Neuronal stem cell (in vitro differentiated cells): ENCODE measurements at regions not wholly inside any gene's neighbourhood (a gene's known extent, or its start where the extent isn't known, plus 50 kb on each side); places are given as distances from the start of the nearest gene placed in this dataset.

Experiments
- DNase-seq: peaks from one replicate; pipeline ENCODE4 v3.0.0-alpha.2; 2013; ENCODE audit warnings: low spot score
- H2AFZ ChIP-seq: one replicate; pipeline ENCODE4 v1.6.1; 2013; ENCODE audit warnings: mild to moderate bottlenecking, low read length, inconsistent platforms
- H2AK5ac ChIP-seq: 2 replicates; pipeline ENCODE4 v1.6.1; 2013; ENCODE audit warnings: low read depth, mild to moderate bottlenecking, inconsistent platforms, low read length, moderate library complexity, mixed read lengths
- H2BK120ac ChIP-seq: 2 replicates; pipeline ENCODE4 v1.6.1; 2013; ENCODE audit warnings: low read depth, mild to moderate bottlenecking, inconsistent platforms, low read length, moderate library complexity, mixed read lengths
- H2BK12ac ChIP-seq: one replicate; pipeline ENCODE4 v1.6.1; 2013; ENCODE audit warnings: low read length, inconsistent platforms
- H2BK15ac ChIP-seq: 2 replicates; pipeline ENCODE4 v1.6.1; 2013; ENCODE audit warnings: mild to moderate bottlenecking, low read length, inconsistent platforms, mixed read lengths
- H2BK5ac ChIP-seq: one replicate; pipeline ENCODE4 v1.6.1; 2013; ENCODE audit warnings: inconsistent platforms, mild to moderate bottlenecking, low read length, moderate library complexity
- H3K14ac ChIP-seq: one replicate; pipeline ENCODE4 v1.6.1; 2013; ENCODE audit warnings: low read length, inconsistent platforms
- H3K18ac ChIP-seq: 2 replicates; pipeline ENCODE4 v1.6.1; 2013; ENCODE audit warnings: low read length, inconsistent platforms
- H3K23ac ChIP-seq: 2 replicates; pipeline ENCODE4 v1.6.1; 2013; ENCODE audit warnings: low read depth, mild to moderate bottlenecking, mixed read lengths, low read length, inconsistent platforms; ENCODE audit not compliant: poor library complexity
- H3K27ac ChIP-seq: replicated peaks from 3 replicates; pipeline ENCODE4 v1.5.1; 2013; ENCODE audit warnings: low read length, inconsistent platforms
- H3K27me3 ChIP-seq, 3 experiments: 2 replicates each; pipeline ENCODE4 v1.6.1; 2013; ENCODE audit warnings: low read length in 3 of 3, mild to moderate bottlenecking in 2 of 3, inconsistent platforms in 1 of 3, low read depth in 1 of 3, mixed read lengths in 1 of 3, moderate library complexity in 1 of 3; ENCODE audit not compliant: control insufficient read depth in 3 of 3, insufficient read depth in 3 of 3
- H3K36me3 ChIP-seq, 2 donors: replicated peaks in 1 of 2; 2 replicates each; pipeline ENCODE4 v1.6.1; 2013; ENCODE audit warnings: low read length in 2 of 2; ENCODE audit not compliant: control insufficient read depth in 2 of 2, insufficient read depth in 2 of 2
- H3K4ac ChIP-seq: 2 replicates; pipeline ENCODE4 v1.6.1; 2013; ENCODE audit warnings: inconsistent platforms, mild to moderate bottlenecking, low read length, moderate library complexity
- H3K4me1 ChIP-seq, 2 donors: 1 replicate in 1 of 2; 2 replicates in 1 of 2; pipeline ENCODE4 v1.6.1; 2013; ENCODE audit warnings: low read length in 2 of 2, low read depth in 1 of 2; ENCODE audit not compliant: control insufficient read depth in 2 of 2, insufficient read depth in 1 of 2
- H3K4me2 ChIP-seq: one replicate; pipeline ENCODE4 v1.6.1; 2013; ENCODE audit warnings: mild to moderate bottlenecking, low read length, inconsistent platforms; ENCODE audit not compliant: insufficient read depth, poor library complexity, severe bottlenecking
- H3K4me3 ChIP-seq, 2 donors: 2 replicates each; pipeline ENCODE4 v1.5.1; 2013; ENCODE audit warnings: low read length in 2 of 2, mild to moderate bottlenecking in 2 of 2, inconsistent platforms in 1 of 2, moderate library complexity in 1 of 2
- H3K79me1 ChIP-seq: one replicate; pipeline ENCODE4 v1.6.1; 2013; ENCODE audit warnings: low read depth, mild to moderate bottlenecking, inconsistent platforms, low read length, moderate library complexity
- H3K9ac ChIP-seq: one replicate; pipeline ENCODE4 v1.6.1; 2013; ENCODE audit warnings: mild to moderate bottlenecking, low read depth, low read length, inconsistent platforms; ENCODE audit not compliant: poor library complexity
- H3K9me3 ChIP-seq, 2 donors: replicated peaks in 1 of 2; 2 replicates each; pipeline versions ENCODE3 to v1.6.1; 2013; ENCODE audit warnings: low read length in 2 of 2, mild to moderate bottlenecking in 2 of 2, inconsistent platforms in 1 of 2, low read depth in 1 of 2, mixed read lengths in 1 of 2, moderate library complexity in 1 of 2; ENCODE audit not compliant: control insufficient read depth in 2 of 2, insufficient read depth in 1 of 2
- H4K8ac ChIP-seq: one replicate; pipeline ENCODE4 v1.6.1; 2013; ENCODE audit warnings: low read depth, mild to moderate bottlenecking, inconsistent platforms, low read length, moderate library complexity
- H4K91ac ChIP-seq: one replicate; pipeline ENCODE4 v1.6.1; 2013; ENCODE audit warnings: low read length, low read depth, mild to moderate bottlenecking, inconsistent platforms; ENCODE audit not compliant: poor library complexity
- whole genome bisulfite sequencing, 2 donors: extraction: QIAGEN DNeasy Blood & Tissue Kit; methylation state at CpG; one replicate each; pipeline ENCODE4 v1.1.7; 2013; ENCODE audit warnings: missing lambda C conversion rate in 2 of 2, mixed read lengths in 1 of 2; ENCODE audit not compliant: insufficient read length in 2 of 2, insufficient replicate concordance in 1 of 2; ENCODE audit errors: extremely low coverage in 2 of 2; 5-methylcytosine and 5-hydroxymethylcytosine counted together

DNA sequence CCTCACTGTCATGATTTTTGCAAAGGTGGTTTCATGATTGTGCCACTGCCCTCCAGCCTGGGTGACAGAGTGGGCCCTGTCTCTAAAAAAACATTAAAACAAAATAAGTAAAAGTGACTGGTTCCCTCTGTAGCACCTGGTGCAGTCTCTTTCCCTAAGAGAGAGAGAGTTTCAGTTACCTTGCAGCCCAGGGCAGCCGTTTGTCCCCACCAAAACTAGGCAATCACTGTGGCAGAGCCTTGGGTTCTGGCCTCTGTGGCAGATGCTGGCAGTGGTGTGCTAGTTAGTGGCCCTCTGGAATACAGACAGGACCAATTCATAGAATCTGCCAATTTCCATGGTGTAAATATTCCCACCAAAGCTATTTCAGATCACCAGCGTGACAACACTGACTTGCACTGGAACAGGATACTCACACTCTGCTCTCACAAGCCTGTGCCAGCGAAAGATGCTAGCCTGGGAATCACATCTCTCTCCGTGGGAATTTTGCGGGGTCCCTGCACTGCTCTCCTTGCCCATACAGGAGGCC is 108.7 kb downstream of the TLR5 start:
- Histone ChIP-seq H4K8ac (no peak overlapping the region), H3K4me1 (peaks cover 4 to 10% of the 10 kb centered on the region in 2 donors), H3K9ac (no peak overlapping the region), H2BK120ac (no peak overlapping the region), H3K4ac (no peak overlapping the region), H3K14ac (no peak overlapping the region), H2AFZ (no peak overlapping the region), H3K36me3 (no peaks in the 10 kb centered on the region), H3K27ac (no peak overlapping the region), H3K23ac (no peak overlapping the region), H2BK15ac (no peak overlapping the region), H3K79me1 (no peaks in the 10 kb centered on the region), H4K91ac (no peak overlapping the region), H3K18ac (peak overlapping the region; percentile 32), H3K4me2 (no peak overlapping the region), H3K27me3 (peaks cover 0 to 11% (median 2%) of the 10 kb centered on the region in 3 experiments), H3K9me3 (no peaks in the 10 kb centered on the region), H3K4me3 (no peak overlapping the region), H2AK5ac (no peak overlapping the region), H2BK5ac (no peak overlapping the region), H2BK12ac (no peak overlapping the region)
- no CpG with 5 or more reads among the region's 5 CpGs for WGBS, 2 donors
- DNase-seq: no peak

GRCh38 chr1:223035724-223036478 is 107.1 kb downstream of the TLR5 start:
- Histone ChIP-seq H2AFZ (no peak overlapping the region), H2BK15ac (no peak overlapping the region), H3K27ac (no peak overlapping the region), H3K4me1 (peaks cover 0 to 5% of the 10 kb centered on the region in 2 donors), H3K36me3 (no peaks in the 10 kb centered on the region), H3K4me3 (no peak overlapping the region), H3K18ac (no peak overlapping the region), H3K9ac (no peak overlapping the region), H3K79me1 (no peaks in the 10 kb centered on the region), H3K23ac (no peak overlapping the region), H3K27me3 (peaks cover 0 to 11% (median 2%) of the 10 kb centered on the region in 3 experiments), H4K91ac (no peak overlapping the region), H2BK5ac (no peak overlapping the region), H3K14ac (no peak overlapping the region), H2BK120ac (no peak overlapping the region), H3K9me3 (no peaks in the 10 kb centered on the region), H2BK12ac (no peak overlapping the region), H2AK5ac (no peak overlapping the region), H4K8ac (no peak overlapping the region), H3K4ac (no peak overlapping the region), H3K4me2 (no peak overlapping the region)
- DNase-seq: no peak
- no CpG with 5 or more reads among the region's 11 CpGs for WGBS, 2 donors

GRCh38 chr1:223036479-223036845 is 106.6 kb downstream of the TLR5 start:
- Histone ChIP-seq H2BK5ac (no peak overlapping the region), H2BK15ac (no peak overlapping the region), H3K36me3 (no peaks in the 10 kb centered on the region), H3K4me1 (peaks cover 0 to 3% of the 10 kb centered on the region in 2 donors), H3K14ac (no peak overlapping the region), H3K27me3 (peaks cover 0 to 11% (median 2%) of the 10 kb centered on the region in 3 experiments), H2BK120ac (no peak overlapping the region), H3K9ac (no peak overlapping the region), H3K4ac (no peak overlapping the region), H3K4me3 (no peak overlapping the region), H3K27ac (no peak overlapping the region), H2BK12ac (no peak overlapping the region), H3K18ac (peak overlapping the region; percentile 27), H2AFZ (no peak overlapping the region), H3K4me2 (no peak overlapping the region), H4K8ac (no peak overlapping the region), H3K9me3 (no peaks in the 10 kb centered on the region), H3K23ac (no peak overlapping the region), H2AK5ac (no peak overlapping the region), H3K79me1 (no peaks in the 10 kb centered on the region), H4K91ac (no peak overlapping the region)
- no CpG with 5 or more reads among the region's 6 CpGs for WGBS, 2 donors
- no peak for DNase-seq

DNA sequence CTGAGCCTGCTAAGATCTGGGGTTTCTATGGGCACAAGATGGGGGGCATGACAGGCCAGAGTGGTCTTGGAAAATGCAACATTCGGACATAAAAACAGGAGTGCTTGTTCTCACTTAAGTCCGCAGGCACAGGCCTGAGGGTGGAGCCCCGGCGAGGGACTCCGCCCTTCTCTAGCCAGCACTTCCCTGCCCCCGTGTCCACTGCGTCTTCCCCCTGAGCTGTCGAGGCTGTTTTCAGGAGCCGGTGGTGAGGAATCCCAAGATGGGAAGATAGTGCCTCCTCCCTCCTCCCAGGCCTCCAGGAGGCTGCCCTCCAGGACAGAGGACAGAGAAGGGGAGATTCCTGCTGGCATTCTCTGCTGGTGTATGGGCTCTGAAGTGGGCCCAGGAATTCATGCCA is 105.2 kb downstream of the TLR5 start:
- no peak overlapping the region for H3K23ac ChIP-seq
- H3K79me1 ChIP-seq: no peaks in the 10 kb centered on the region
- no peak overlapping the region for H4K91ac ChIP-seq
- peak overlapping the region; percentile 29 for H2BK5ac ChIP-seq
- H3K14ac ChIP-seq: no peak overlapping the region
- no peak overlapping the region for H2AFZ ChIP-seq
- no peak overlapping the region for H3K4me3 ChIP-seq
- H3K4me2 ChIP-seq: no peak overlapping the region
- peaks cover 0 to 8% (median 0%) of the 10 kb centered on the region in 3 experiments for H3K27me3 ChIP-seq
- no CpG with 5 or more reads among the region's 9 CpGs for WGBS, 2 donors
- H2AK5ac ChIP-seq: no peak overlapping the region
- peak overlapping the region; percentile 72 for H3K18ac ChIP-seq
- H3K36me3 ChIP-seq: no peaks in the 10 kb centered on the region
- no peak overlapping the region for H3K9ac ChIP-seq
- no peaks in the 10 kb centered on the region for H3K4me1 ChIP-seq
- H3K27ac ChIP-seq: no peak overlapping the region
- no peak for DNase-seq
- no peak overlapping the region for H3K4ac ChIP-seq
- no peak overlapping the region for H2BK12ac ChIP-seq
- no peak overlapping the region for H2BK120ac ChIP-seq
- peak overlapping the region; percentile 62 for H2BK15ac ChIP-seq
- no peak overlapping the region for H4K8ac ChIP-seq
- H3K9me3 ChIP-seq: no peaks in the 10 kb centered on the region
